HL-60 (cell line): ENCODE measurements at regions not wholly inside any gene's neighbourhood (a gene's known extent, or its start where the extent isn't known, plus 50 kb on each side); places are given as distances from the start of the nearest gene placed in this dataset.

Experiments
- GABPA ChIP-seq: IDR thresholded peaks from 2 replicates; pipeline ENCODE4 v1.6.1; 2012; ENCODE audit warnings: low read depth
- TF ChIP-seq, protein P1 (sequence below): IDR thresholded peaks from one replicate; pipeline ENCODE4 v1.5.1; 2011; ENCODE audit warnings: low read length, control low read depth, inconsistent platforms; ENCODE audit not compliant: insufficient read depth
- TF ChIP-seq, protein P2 (sequence below): IDR thresholded peaks from 2 replicates; pipeline ENCODE4 v1.6.1; 2012; ENCODE audit warnings: low read depth; ENCODE audit not compliant: insufficient replicate concordance

DNA sequence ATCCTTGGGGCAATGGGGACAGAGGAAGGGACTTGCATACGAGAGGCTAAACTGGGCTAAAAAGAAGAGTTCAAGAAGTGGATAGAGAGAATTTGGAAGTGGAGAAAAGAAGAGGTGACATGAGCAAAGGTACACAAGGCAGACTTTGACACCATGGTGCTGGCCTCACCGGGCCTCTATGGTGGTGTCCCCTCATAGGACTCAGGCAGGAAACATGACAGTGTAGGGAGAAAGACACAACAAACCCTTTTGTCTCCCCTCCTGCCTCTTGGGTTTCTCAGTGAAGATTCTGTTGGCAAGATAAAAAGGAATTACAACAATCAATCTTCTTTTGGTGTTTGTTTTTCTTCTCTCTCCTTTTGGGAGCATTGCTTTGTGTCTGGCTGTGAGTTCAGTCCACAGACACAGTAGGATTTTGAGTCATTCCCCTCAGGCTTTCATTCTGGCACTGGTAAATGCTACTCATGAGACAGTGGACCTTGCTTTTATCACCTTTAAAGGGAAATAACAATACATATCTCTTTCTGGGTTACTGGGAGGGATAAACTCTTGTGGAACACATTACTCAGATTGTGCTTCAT is 827.7 kb downstream of the TNS3 start:
- TF ChIP-seq, protein P1, sequence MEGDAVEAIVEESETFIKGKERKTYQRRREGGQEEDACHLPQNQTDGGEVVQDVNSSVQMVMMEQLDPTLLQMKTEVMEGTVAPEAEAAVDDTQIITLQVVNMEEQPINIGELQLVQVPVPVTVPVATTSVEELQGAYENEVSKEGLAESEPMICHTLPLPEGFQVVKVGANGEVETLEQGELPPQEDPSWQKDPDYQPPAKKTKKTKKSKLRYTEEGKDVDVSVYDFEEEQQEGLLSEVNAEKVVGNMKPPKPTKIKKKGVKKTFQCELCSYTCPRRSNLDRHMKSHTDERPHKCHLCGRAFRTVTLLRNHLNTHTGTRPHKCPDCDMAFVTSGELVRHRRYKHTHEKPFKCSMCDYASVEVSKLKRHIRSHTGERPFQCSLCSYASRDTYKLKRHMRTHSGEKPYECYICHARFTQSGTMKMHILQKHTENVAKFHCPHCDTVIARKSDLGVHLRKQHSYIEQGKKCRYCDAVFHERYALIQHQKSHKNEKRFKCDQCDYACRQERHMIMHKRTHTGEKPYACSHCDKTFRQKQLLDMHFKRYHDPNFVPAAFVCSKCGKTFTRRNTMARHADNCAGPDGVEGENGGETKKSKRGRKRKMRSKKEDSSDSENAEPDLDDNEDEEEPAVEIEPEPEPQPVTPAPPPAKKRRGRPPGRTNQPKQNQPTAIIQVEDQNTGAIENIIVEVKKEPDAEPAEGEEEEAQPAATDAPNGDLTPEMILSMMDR: no peak
- TF ChIP-seq, protein P2, sequence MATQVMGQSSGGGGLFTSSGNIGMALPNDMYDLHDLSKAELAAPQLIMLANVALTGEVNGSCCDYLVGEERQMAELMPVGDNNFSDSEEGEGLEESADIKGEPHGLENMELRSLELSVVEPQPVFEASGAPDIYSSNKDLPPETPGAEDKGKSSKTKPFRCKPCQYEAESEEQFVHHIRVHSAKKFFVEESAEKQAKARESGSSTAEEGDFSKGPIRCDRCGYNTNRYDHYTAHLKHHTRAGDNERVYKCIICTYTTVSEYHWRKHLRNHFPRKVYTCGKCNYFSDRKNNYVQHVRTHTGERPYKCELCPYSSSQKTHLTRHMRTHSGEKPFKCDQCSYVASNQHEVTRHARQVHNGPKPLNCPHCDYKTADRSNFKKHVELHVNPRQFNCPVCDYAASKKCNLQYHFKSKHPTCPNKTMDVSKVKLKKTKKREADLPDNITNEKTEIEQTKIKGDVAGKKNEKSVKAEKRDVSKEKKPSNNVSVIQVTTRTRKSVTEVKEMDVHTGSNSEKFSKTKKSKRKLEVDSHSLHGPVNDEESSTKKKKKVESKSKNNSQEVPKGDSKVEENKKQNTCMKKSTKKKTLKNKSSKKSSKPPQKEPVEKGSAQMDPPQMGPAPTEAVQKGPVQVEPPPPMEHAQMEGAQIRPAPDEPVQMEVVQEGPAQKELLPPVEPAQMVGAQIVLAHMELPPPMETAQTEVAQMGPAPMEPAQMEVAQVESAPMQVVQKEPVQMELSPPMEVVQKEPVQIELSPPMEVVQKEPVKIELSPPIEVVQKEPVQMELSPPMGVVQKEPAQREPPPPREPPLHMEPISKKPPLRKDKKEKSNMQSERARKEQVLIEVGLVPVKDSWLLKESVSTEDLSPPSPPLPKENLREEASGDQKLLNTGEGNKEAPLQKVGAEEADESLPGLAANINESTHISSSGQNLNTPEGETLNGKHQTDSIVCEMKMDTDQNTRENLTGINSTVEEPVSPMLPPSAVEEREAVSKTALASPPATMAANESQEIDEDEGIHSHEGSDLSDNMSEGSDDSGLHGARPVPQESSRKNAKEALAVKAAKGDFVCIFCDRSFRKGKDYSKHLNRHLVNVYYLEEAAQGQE: no peak
- TF ChIP-seq GABPA: no peak
